DND-41 (cell line): ENCODE measurements at regions not wholly inside any gene's neighbourhood (a gene's known extent, or its start where the extent isn't known, plus 50 kb on each side); places are given as distances from the start of the nearest gene placed in this dataset.
A peak's percentile ranks its signal among the peaks of the same experiment; 100 is the strongest.

Experiments used
- ATAC-seq: fragments of 200-7000 bp; cut with Tn5 transposase; 3 replicates; pipeline ENCODE4 v1.9.1; 2021; ENCODE audit warnings: low read depth; ENCODE audit not compliant: insufficient read depth
- DNase-seq: peaks from one replicate; pipeline ENCODE4 v3.0.0-alpha.2; 2020
- H2AFZ ChIP-seq: 2 replicates; pipeline ENCODE4 v1.6.0; 2012; ENCODE audit warnings: low read depth, low read length
- H3K27ac ChIP-seq: 2 replicates; pipeline ENCODE4 v1.5.1; 2012; ENCODE audit warnings: low read length, inconsistent platforms
- H3K27me3 ChIP-seq: fragments of 200-600 bp; sonication (generic); 2 replicates; pipeline ENCODE4 v1.6.0; 2012; ENCODE audit warnings: low read length, mild to moderate bottlenecking, inconsistent platforms; ENCODE audit not compliant: insufficient read depth, poor library complexity
- H3K36me3 ChIP-seq: 2 replicates; pipeline ENCODE4 v1.5.1; 2012; ENCODE audit warnings: low read length, inconsistent platforms; ENCODE audit not compliant: insufficient read depth
- H3K4me1 ChIP-seq: 2 replicates; pipeline ENCODE4 v1.5.1; 2012; ENCODE audit warnings: mild to moderate bottlenecking, low read length; ENCODE audit not compliant: insufficient read depth
- H3K4me2 ChIP-seq: 2 replicates; pipeline ENCODE4 v1.6.0; 2012; ENCODE audit warnings: mild to moderate bottlenecking, moderate library complexity, low read length, inconsistent platforms; ENCODE audit not compliant: insufficient read depth
- H3K4me3 ChIP-seq, 2 experiments: fragments of 200-600 bp in 1 of 2; shearing (Covaris generic) in 1 of 2; 2 replicates each; pipeline ENCODE4 v1.5.1; 2012 to 2016; ENCODE audit warnings: inconsistent platforms in 2 of 2, low read length in 2 of 2, mild to moderate bottlenecking in 2 of 2, low read depth in 1 of 2, moderate library complexity in 1 of 2
- H3K79me2 ChIP-seq: 2 replicates; pipeline ENCODE4 v1.6.0; 2012; ENCODE audit warnings: low read length, inconsistent platforms; ENCODE audit not compliant: insufficient read depth
- H3K9ac ChIP-seq: 2 replicates; pipeline ENCODE4 v1.6.0; 2012; ENCODE audit warnings: low read depth, mild to moderate bottlenecking, inconsistent platforms, low read length, moderate library complexity
- H3K9me3 ChIP-seq: 2 replicates; pipeline ENCODE4 v1.5.1; 2012; ENCODE audit warnings: low read length, moderate library complexity, mild to moderate bottlenecking, inconsistent platforms; ENCODE audit not compliant: insufficient read depth, severe bottlenecking
- H4K20me1 ChIP-seq: 2 replicates; pipeline ENCODE4 v1.6.0; 2012; ENCODE audit warnings: low read length; ENCODE audit not compliant: insufficient read depth
- CTCF ChIP-seq: IDR thresholded peaks from 2 replicates; pipeline ENCODE4 v1.5.1; 2012; ENCODE audit warnings: borderline replicate concordance, low read length, moderate library complexity, mild to moderate bottlenecking; ENCODE audit not compliant: poor library complexity, severe bottlenecking; ENCODE audit errors: extremely low read depth
- EZH2 ChIP-seq: IDR thresholded peaks from 3 replicates; pipeline ENCODE4 v1.6.1; 2012; ENCODE audit warnings: borderline replicate concordance, low read depth, mild to moderate bottlenecking, moderate library complexity, low read length, inconsistent platforms; ENCODE audit not compliant: severe bottlenecking

GRCh38 chr20:60990061-60990460, 262.0 kb upstream of the CDH4 start:
- DNase-seq (no peak), ATAC-seq (no peak)
- Histone ChIP-seq H4K20me1 (no peaks in the 10 kb centered on the region), H3K9ac (no peak overlapping the region), H3K27me3 (no peaks in the 10 kb centered on the region), H2AFZ (no peak overlapping the region), H3K36me3 (no peaks in the 10 kb centered on the region), H3K79me2 (no peaks in the 10 kb centered on the region), H3K4me1 (peaks cover 5% of the 10 kb centered on the region; the same call in 1 of the 2 replicates), H3K27ac (no peak overlapping the region), H3K4me3 (no peak overlapping the region), H3K4me2 (no peak overlapping the region), H3K9me3 (no peaks in the 10 kb centered on the region)
- no peak for TF ChIP-seq CTCF
- no peak for TF ChIP-seq EZH2

GRCh38 chr20:60990643-60991042, 261.4 kb upstream of the CDH4 start:
- H3K9ac ChIP-seq = no peak overlapping the region
- H3K9me3 ChIP-seq = no peaks in the 10 kb centered on the region
- TF ChIP-seq CTCF (no peak), EZH2 (no peak)
- H3K4me1 ChIP-seq = peaks cover 5% of the 10 kb centered on the region; the same call in 1 of the 2 replicates
- no peaks in the 10 kb centered on the region for H3K27me3 ChIP-seq
- no peak for ATAC-seq
- no peak overlapping the region for H3K27ac ChIP-seq
- no peaks in the 10 kb centered on the region for H3K36me3 ChIP-seq
- H4K20me1 ChIP-seq = no peaks in the 10 kb centered on the region
- DNase-seq = no peak
- no peak overlapping the region for H3K4me2 ChIP-seq
- no peaks in the 10 kb centered on the region for H3K79me2 ChIP-seq
- H2AFZ ChIP-seq = no peak overlapping the region
- no peak overlapping the region for H3K4me3 ChIP-seq

- no peak overlapping the region for H3K4me2 ChIP-seq
- no peaks in the 10 kb centered on the region for H3K27me3 ChIP-seq
- ATAC-seq (peak; percentile 76), DNase-seq (peak; percentile 39)
- H4K20me1 ChIP-seq = no peaks in the 10 kb centered on the region
- H3K4me3 ChIP-seq = no peak overlapping the region
- TF ChIP-seq CTCF = peak; percentile 63
- no peak for TF ChIP-seq EZH2
- no peaks in the 10 kb centered on the region for H3K36me3 ChIP-seq
- H3K9me3 ChIP-seq = no peaks in the 10 kb centered on the region
- H3K27ac ChIP-seq = no peak overlapping the region
- H2AFZ ChIP-seq = no peak overlapping the region
- H3K4me1 ChIP-seq = peaks cover 5% of the 10 kb centered on the region; the same call in 1 of the 2 replicates
- H3K79me2 ChIP-seq = no peaks in the 10 kb centered on the region
- no peak overlapping the region for H3K9ac ChIP-seq
These were observed 258.5 kb upstream of the CDH4 start for GRCh38 chr20:60993433-60994044.

- no peaks in the 10 kb centered on the region for H3K79me2 ChIP-seq
- no peak for DNase-seq
- TF ChIP-seq EZH2 (no peak), CTCF (no peak)
- ATAC-seq = no peak
- no peaks in the 10 kb centered on the region for H4K20me1 ChIP-seq
- no peak overlapping the region for H2AFZ ChIP-seq
- peaks cover 4% of the 10 kb centered on the region; the same call in 1 of the 2 replicates for H3K4me1 ChIP-seq
- no peak overlapping the region for H3K27ac ChIP-seq
- H3K27me3 ChIP-seq = no peaks in the 10 kb centered on the region
- no peak overlapping the region for H3K9ac ChIP-seq
- H3K4me3 ChIP-seq = no peak overlapping the region
- no peak overlapping the region for H3K4me2 ChIP-seq
- no peaks in the 10 kb centered on the region for H3K9me3 ChIP-seq
- no peaks in the 10 kb centered on the region for H3K36me3 ChIP-seq
These were observed 252.8 kb upstream of the CDH4 start for GRCh38 chr20:60999250-60999649.
